Testis (tissue), 2 donors: ENCODE measurements at regions not wholly inside any gene's neighbourhood (a gene's known extent, or its start where the extent isn't known, plus 50 kb on each side); places are given as distances from the start of the nearest gene placed in this dataset.

Source experiments
- CTCF ChIP-seq, 3 experiments: fragments of 450-650 bp in 2 of 3; fragments of 200-600 bp in 1 of 3; sonication (generic) in 1 of 3; IDR thresholded peaks; one replicate each; pipeline ENCODE4 v1.5.1; 2016 to 2019; ENCODE audit warnings: antibody characterized with exemption in 3 of 3, mild to moderate bottlenecking in 2 of 3, moderate library complexity in 1 of 3
- POLR2A ChIP-seq: fragments of 450-650 bp; IDR thresholded peaks from one replicate; pipeline ENCODE4 v1.6.1; 2017; ENCODE audit warnings: antibody characterized with exemption, mild to moderate bottlenecking, moderate library complexity

GRCh38 chr4:159038536-159038935, 64.3 kb upstream of the RAPGEF2 start:
- no peak for TF ChIP-seq CTCF (IDR thresholded peaks at IDR 0.05)
- no peak for TF ChIP-seq POLR2A
